H1 (cell line): ENCODE measurements at regions not wholly inside any gene's neighbourhood (a gene's known extent, or its start where the extent isn't known, plus 50 kb on each side); places are given as distances from the start of the nearest gene placed in this dataset.

ENCODE experiments used
- CTCF ChIA-PET: fragments of 300-600 bp; sonication (Branson Sonifier 250); formaldehyde crosslinking; loops from one replicate; lab custom pipeline; 2021; ENCODE audit not compliant: partially characterized antibody; lab: Charles Lee
- POLR2A ChIA-PET: fragments of 300-600 bp; sonication (Branson Sonifier 250); formaldehyde crosslinking; loops from one replicate; lab custom pipeline; 2021; ENCODE audit warnings: inconsistent platforms; ENCODE audit not compliant: partially characterized antibody; lab: Charles Lee
- DNase-seq, 2 experiments: peaks; one replicate each; pipeline versions ENCODE4 v3.0.0 to v3.0.0-alpha.2; 2010 to 2022; ENCODE audit warnings: low spot score in 2 of 2, low read depth in 1 of 2, mixed read lengths in 1 of 2
- FAIRE-seq: peaks from 2 replicates; lab custom pipeline; 2011; peaks lifted over from hg19 to GRCh38; lab: Jason Lieb, UNC
- H2AFZ ChIP-seq: 2 replicates; pipeline ENCODE4 v1.8.1; 2012; ENCODE audit warnings: low read length, inconsistent platforms
- H2AK5ac ChIP-seq: 2 replicates; pipeline ENCODE4 v1.6.1; 2013; ENCODE audit warnings: low read depth, low read length
- H2BK120ac ChIP-seq: replicated peaks from 2 replicates; pipeline ENCODE3; 2013; ENCODE audit warnings: low read depth, low read length, inconsistent platforms
- H2BK12ac ChIP-seq: 2 replicates; pipeline ENCODE4 v1.6.1; 2013; ENCODE audit warnings: low read depth, low read length
- H2BK15ac ChIP-seq: 2 replicates; pipeline ENCODE4 v1.6.1; 2013; ENCODE audit warnings: low read length
- H2BK20ac ChIP-seq: 2 replicates; pipeline ENCODE4 v1.6.1; 2013; ENCODE audit warnings: low read length
- H2BK5ac ChIP-seq: 2 replicates; pipeline ENCODE4 v1.6.1; 2013; ENCODE audit warnings: low read depth, low read length
- H3K14ac ChIP-seq: 2 replicates; pipeline ENCODE4 v1.6.1; 2013; ENCODE audit warnings: inconsistent platforms; ENCODE audit not compliant: insufficient read length
- H3K18ac ChIP-seq: 2 replicates; pipeline ENCODE4 v1.6.1; 2013; ENCODE audit warnings: low read length; ENCODE audit errors: extremely low read depth
- H3K23ac ChIP-seq: 2 replicates; pipeline ENCODE4 v1.6.1; 2013; ENCODE audit warnings: inconsistent platforms; ENCODE audit not compliant: insufficient read length
- H3K23me2 ChIP-seq: 2 replicates; pipeline ENCODE4 v1.6.1; 2013; ENCODE audit warnings: low read depth, low read length
- H3K27ac ChIP-seq: 2 replicates; pipeline ENCODE4 v1.6.1; 2011; ENCODE audit warnings: low read depth, low read length, inconsistent platforms
- H3K27me3 ChIP-seq, 4 experiments: replicated peaks in 1 of 4; 1 replicate in 1 of 4; 2 replicates in 3 of 4; pipeline versions ENCODE4 v1.6.1 to v1.8.1; 2011 to 2013; ENCODE audit warnings: low read length in 3 of 4, mild to moderate bottlenecking in 3 of 4, inconsistent platforms in 2 of 4, mixed read lengths in 2 of 4, moderate library complexity in 1 of 4; ENCODE audit not compliant: control insufficient read depth in 3 of 4, insufficient read depth in 3 of 4; ENCODE audit errors: extremely low read depth in 1 of 4
- H3K36me3 ChIP-seq, 4 experiments: 2 replicates each; pipeline versions ENCODE4 v1.6.1 to v1.8.1; 2011 to 2013; ENCODE audit warnings: mild to moderate bottlenecking in 4 of 4, low read length in 3 of 4, moderate library complexity in 2 of 4, control low read depth in 1 of 4, inconsistent platforms in 1 of 4; ENCODE audit not compliant: insufficient read depth in 4 of 4, control insufficient read depth in 2 of 4
- H3K4ac ChIP-seq: replicated peaks from 2 replicates; pipeline ENCODE3; 2013; ENCODE audit warnings: low read length, low read depth, mixed read lengths, inconsistent platforms; ENCODE audit not compliant: insufficient read length
- H3K4me1 ChIP-seq, 4 experiments: replicated peaks in 1 of 4; 1 replicate in 1 of 4; 2 replicates in 3 of 4; pipeline versions ENCODE4 v1.6.1 to v1.8.1; 2011 to 2013; ENCODE audit warnings: low read length in 3 of 4, inconsistent platforms in 2 of 4, mixed read lengths in 1 of 4; ENCODE audit not compliant: insufficient read depth in 4 of 4, control insufficient read depth in 3 of 4
- H3K4me2 ChIP-seq, 2 experiments: 2 replicates each; pipeline versions ENCODE4 v1.6.1 to v1.8.1; 2011 to 2013; ENCODE audit warnings: low read depth in 2 of 2, low read length in 2 of 2, control low read depth in 1 of 2, inconsistent platforms in 1 of 2, mild to moderate bottlenecking in 1 of 2; ENCODE audit not compliant: insufficient read depth in 1 of 2
- H3K4me3 ChIP-seq, 4 experiments: fragments of 200-600, 300-600 bp in 1 of 4; sonication (generic), shearing (Covaris generic), sonication (Bioruptor Twin) in 1 of 4; 2 replicates each; pipeline versions ENCODE4 v1.5.1 to v1.8.1; 2011 to 2016; ENCODE audit warnings: low read length in 4 of 4, low read depth in 3 of 4, control low read depth in 2 of 4, inconsistent platforms in 2 of 4, mild to moderate bottlenecking in 2 of 4, mixed read lengths in 1 of 4, moderate library complexity in 1 of 4; ENCODE audit not compliant: insufficient read depth in 2 of 4; ENCODE audit errors: extremely low read depth in 1 of 4
- H3K56ac ChIP-seq: replicated peaks from 2 replicates; pipeline ENCODE3; 2013; ENCODE audit warnings: low read depth, mild to moderate bottlenecking, mixed read lengths, low read length, inconsistent platforms; ENCODE audit not compliant: insufficient read length
- H3K79me1 ChIP-seq: 2 replicates; pipeline ENCODE4 v1.6.1; 2013; ENCODE audit warnings: low read depth, low read length, control low read depth
- H3K79me2 ChIP-seq, 2 experiments: 2 replicates each; pipeline versions ENCODE4 v1.6.1 to v1.8.1; 2012 to 2013; ENCODE audit warnings: low read length in 2 of 2, mild to moderate bottlenecking in 2 of 2, inconsistent platforms in 1 of 2; ENCODE audit not compliant: insufficient read depth in 2 of 2, control insufficient read depth in 1 of 2
- H3K9ac ChIP-seq, 4 experiments: replicated peaks in 1 of 4; 1 replicate in 1 of 4; 2 replicates in 3 of 4; pipeline versions ENCODE4 v1.6.1 to v1.8.1; 2011 to 2013; ENCODE audit warnings: low read depth in 3 of 4, low read length in 3 of 4, control low read depth in 2 of 4, mild to moderate bottlenecking in 2 of 4, moderate library complexity in 2 of 4, inconsistent platforms in 1 of 4; ENCODE audit errors: extremely low read depth in 1 of 4
- H3K9me3 ChIP-seq, 2 experiments: 2 replicates each; pipeline versions ENCODE4 v1.6.1 to v1.8.1; 2012 to 2013; ENCODE audit warnings: mild to moderate bottlenecking in 2 of 2, moderate library complexity in 2 of 2, control low read depth in 1 of 2, inconsistent platforms in 1 of 2, low read depth in 1 of 2, low read length in 1 of 2, mixed read lengths in 1 of 2; ENCODE audit not compliant: insufficient read depth in 2 of 2
- H4K20me1 ChIP-seq, 2 experiments: replicated peaks in 1 of 2; 2 replicates each; pipeline versions ENCODE3 to v1.8.1; 2011 to 2013; ENCODE audit warnings: inconsistent platforms in 2 of 2, low read length in 2 of 2, mild to moderate bottlenecking in 1 of 2; ENCODE audit not compliant: insufficient read depth in 2 of 2, control insufficient read depth in 1 of 2
- H4K5ac ChIP-seq: 2 replicates; pipeline ENCODE4 v1.6.1; 2013; ENCODE audit warnings: low read length, low read depth, mixed read lengths, inconsistent platforms; ENCODE audit not compliant: insufficient read length
- H4K8ac ChIP-seq: 2 replicates; pipeline ENCODE4 v1.8.0; 2013; ENCODE audit warnings: mild to moderate bottlenecking, moderate library complexity, low read length, inconsistent platforms; ENCODE audit not compliant: insufficient read depth; ENCODE audit errors: extremely low read depth
- H4K91ac ChIP-seq: replicated peaks from 2 replicates; pipeline ENCODE3; 2013; ENCODE audit warnings: low read length, mixed read lengths, inconsistent platforms; ENCODE audit not compliant: insufficient read length
- SP2 ChIP-seq: IDR thresholded peaks from 2 replicates; pipeline ENCODE4 v1.6.1; 2012; ENCODE audit warnings: mild to moderate bottlenecking, low read length, inconsistent platforms
- YY1 ChIP-seq: IDR thresholded peaks from 2 replicates; pipeline ENCODE4 v1.6.1; 2011; ENCODE audit warnings: low read depth, mild to moderate bottlenecking, low read length

GRCh38 chr6:139967497-139967896, 593.0 kb upstream of the CITED2 start:
- no peak for FAIRE-seq
- CTCF ChIA-PET = no interaction called here

More at GRCh38 chr6:139967497-139967896, 593.0 kb upstream of the CITED2 start:
- no peaks in the 10 kb centered on the region for H3K79me2 ChIP-seq
- POLR2A ChIA-PET = no interaction called here
- H2BK12ac ChIP-seq = no peak overlapping the region
- TF ChIP-seq YY1 = no peak
- no peak for TF ChIP-seq SP2
- no peaks in the 10 kb centered on the region for H4K20me1 ChIP-seq
- H3K79me1 ChIP-seq = no peaks in the 10 kb centered on the region
- H2BK15ac ChIP-seq = no peak overlapping the region
- H4K8ac ChIP-seq = no peak overlapping the region
- H3K4me1 ChIP-seq = peaks cover 0 to 3% (median 0%) of the 10 kb centered on the region in 4 experiments; a peak in 1 of 7 replicates
- H4K5ac ChIP-seq = no peak overlapping the region
- H3K9me3 ChIP-seq = no peaks in the 10 kb centered on the region
- no peak overlapping the region for H2BK20ac ChIP-seq
- no peaks in the 10 kb centered on the region for H3K36me3 ChIP-seq
- H4K91ac ChIP-seq = no peak overlapping the region
- H2BK120ac ChIP-seq = no peak overlapping the region
- H2AFZ ChIP-seq = no peak overlapping the region
- no peak overlapping the region for H3K56ac ChIP-seq
- DNase-seq = no peak
- no peak overlapping the region for H3K18ac ChIP-seq
- H3K9ac ChIP-seq = no peak overlapping the region
- no peak overlapping the region for H3K14ac ChIP-seq
- no peak overlapping the region for H3K4me2 ChIP-seq
- H2AK5ac ChIP-seq = no peak overlapping the region
- H3K27me3 ChIP-seq = no peaks in the 10 kb centered on the region
- H2BK5ac ChIP-seq = no peak overlapping the region
- no peak overlapping the region for H3K4me3 ChIP-seq
- H3K23me2 ChIP-seq = no peaks in the 10 kb centered on the region
- no peak overlapping the region for H3K23ac ChIP-seq
- H3K4ac ChIP-seq = no peak overlapping the region
- H3K27ac ChIP-seq = no peak overlapping the region
